Transverse colon (tissue), 4 donors: ENCODE measurements at regions not wholly inside any gene's neighbourhood (a gene's known extent, or its start where the extent isn't known, plus 50 kb on each side); places are given as distances from the start of the nearest gene placed in this dataset.

Source experiments
- DNase-seq: peaks from one replicate; pipeline ENCODE4 v3.0.0-alpha.2; 2019
- H3K27ac ChIP-seq, 4 donors: fragments of 200-600 bp; sonication (generic); 2 replicates each; pipeline ENCODE4 v1.5.1; 2016 to 2018; ENCODE audit warnings: inconsistent platforms in 4 of 4
- H3K27me3 ChIP-seq: fragments of 200-600 bp; sonication (generic); 2 replicates; pipeline ENCODE4 v1.5.1; 2017; ENCODE audit warnings: inconsistent platforms
- H3K36me3 ChIP-seq, 4 donors: fragments of 200-600 bp; sonication (generic); 2 replicates each; pipeline ENCODE4 v1.5.1; 2017 to 2019; ENCODE audit warnings: inconsistent platforms in 4 of 4
- H3K4me1 ChIP-seq, 4 donors: fragments of 200-600 bp; sonication (generic); 2 replicates each; pipeline ENCODE4 v1.5.1; 2017 to 2020; ENCODE audit warnings: inconsistent platforms in 4 of 4
- H3K4me3 ChIP-seq, 4 donors: fragments of 200-600 bp; sonication (generic); 1 replicate in 1 of 4; 2 replicates in 3 of 4; pipeline versions ENCODE4 v1.5.1 to v1.6.1; 2017 to 2019; ENCODE audit warnings: inconsistent platforms in 4 of 4
- H3K9me3 ChIP-seq, 2 donors: fragments of 200-600 bp; sonication (generic); 2 replicates each; pipeline ENCODE4 v1.5.1; 2017 to 2019; ENCODE audit warnings: inconsistent platforms in 2 of 2
- CTCF ChIP-seq, 5 experiments: fragments of 200-600 bp in 3 of 5; fragments of 450-650 bp in 2 of 5; sonication (generic) in 3 of 5; IDR thresholded peaks; 1 replicate in 2 of 5; 2 replicates in 3 of 5; pipeline ENCODE4 v1.5.1; 2016 to 2017; ENCODE audit warnings: antibody characterized with exemption in 5 of 5, inconsistent platforms in 3 of 5, mild to moderate bottlenecking in 2 of 5, moderate library complexity in 1 of 5
- EP300 ChIP-seq: sonication (generic); formaldehyde crosslinking; IDR thresholded peaks from one replicate; pipeline ENCODE4 v1.6.1; 2017; ENCODE audit warnings: antibody characterized with exemption, low read depth
- POLR2A ChIP-seq: fragments of 450-650 bp; IDR thresholded peaks from one replicate; pipeline ENCODE4 v1.6.1; 2016; ENCODE audit warnings: antibody characterized with exemption, mild to moderate bottlenecking, moderate library complexity
- POLR2AphosphoS5 ChIP-seq, 3 donors: sonication (generic); formaldehyde crosslinking; IDR thresholded peaks; one replicate each; pipeline ENCODE4 v1.6.1; 2016; ENCODE audit warnings: antibody characterized with exemption in 3 of 3
- WGBS, 2 donors: methylation state at CpG; one replicate each; pipeline ENCODE4 v1.1.5; 2018; ENCODE audit warnings: low coverage in 1 of 2; 5-methylcytosine and 5-hydroxymethylcytosine counted together
- in situ Hi-C, 4 donors: fragments of 200-750 bp; cut with MboI; loops; one replicate each; pipeline versions ENCODE4 v1.15.0 to v1.15.1; 2017; ENCODE audit warnings: low sequenced_read_pairs in 3 of 4, low pct_ligation_motif_present in 1 of 4, low pct_unique_long_range_greater_than_20kb in 1 of 4
- intact Hi-C: fragments of 100-400 bp; cut with DNase I; formaldehyde crosslinking; loops from one replicate; pipeline ENCODE4 v1.15.1; 2023; ENCODE audit warnings: low total_unique reads

- no peak overlapping the region for H3K4me3 ChIP-seq
- H3K4me1 ChIP-seq: no peaks in the 10 kb centered on the region
- no peaks in the 10 kb centered on the region for H3K27me3 ChIP-seq
- H3K9me3 ChIP-seq: no peaks in the 10 kb centered on the region
- no peak for DNase-seq
- 62 to 80% methylated on average over 2 of the region's 2 CpGs for WGBS, 2 donors
- no peak overlapping the region for H3K27ac ChIP-seq
- TF ChIP-seq EP300: no peak
- TF ChIP-seq CTCF (IDR thresholded peaks at IDR 0.05): no peak
- TF ChIP-seq POLR2A: no peak
- no peak for TF ChIP-seq POLR2AphosphoS5 (IDR thresholded peaks at IDR 0.05)
- no peaks in the 10 kb centered on the region for H3K36me3 ChIP-seq
- intact Hi-C loops: no loop called here
- in situ Hi-C loops: no loop called here
Measured at GRCh38 chr7:125370502-125370901, 440.9 kb upstream of the POT1 start.

GRCh38 chr7:125363873-125364272, 434.2 kb upstream of the POT1 start:
- in situ Hi-C loops (no loop called here), intact Hi-C loops (no loop called here)
- DNase-seq: no peak
- Histone ChIP-seq H3K27ac (no peak overlapping the region), H3K4me1 (no peaks in the 10 kb centered on the region), H3K9me3 (no peaks in the 10 kb centered on the region), H3K4me3 (no peak overlapping the region), H3K36me3 (no peaks in the 10 kb centered on the region), H3K27me3 (no peaks in the 10 kb centered on the region)
- TF ChIP-seq POLR2AphosphoS5 (IDR thresholded peaks at IDR 0.05) (no peak), POLR2A (no peak)
- 57 to 60% methylated on average over 4 of the region's 4 CpGs for WGBS, 2 donors

- Histone ChIP-seq H3K4me3 (no peak overlapping the region), H3K4me1 (no peaks in the 10 kb centered on the region), H3K36me3 (no peaks in the 10 kb centered on the region), H3K9me3 (peaks cover 0 to 4% of the 10 kb centered on the region in 2 donors), H3K27me3 (no peaks in the 10 kb centered on the region), H3K27ac (no peak overlapping the region)
- intact Hi-C loops (no loop called here), in situ Hi-C loops (no loop called here)
- TF ChIP-seq POLR2A (no peak), POLR2AphosphoS5 (IDR thresholded peaks at IDR 0.05) (no peak), EP300 (no peak), CTCF (IDR thresholded peaks at IDR 0.05) (no peak)
- WGBS, 2 donors: 61 to 72% methylated on average over 2 to 3 of the region's 3 CpGs
- DNase-seq: no peak
Measured at GRCh38 chr7:125358551-125359167, 429.0 kb upstream of the POT1 start.

GRCh38 chr7:125357676-125358455, 428.2 kb upstream of the POT1 start:
- intact Hi-C loops (no loop called here), in situ Hi-C loops (no loop called here)
- Histone ChIP-seq H3K9me3 (peaks cover 0 to 4% of the 10 kb centered on the region in 2 donors), H3K27ac (no peak overlapping the region), H3K36me3 (no peaks in the 10 kb centered on the region), H3K4me1 (no peaks in the 10 kb centered on the region), H3K4me3 (no peak overlapping the region), H3K27me3 (no peaks in the 10 kb centered on the region)
- WGBS, 2 donors: 20 to 40% methylated on average over 1 of the region's 1 CpG
- no peak for DNase-seq
- TF ChIP-seq EP300 (no peak), POLR2A (no peak), POLR2AphosphoS5 (IDR thresholded peaks at IDR 0.05) (no peak), CTCF (IDR thresholded peaks at IDR 0.05) (no peak)
